Right ventricle myocardium superior (tissue), 1 donor: ENCODE measurements at regions not wholly inside any gene's neighbourhood (a gene's known extent, or its start where the extent isn't known, plus 50 kb on each side); places are given as distances from the start of the nearest gene placed in this dataset.

Experiments
- ATAC-seq: fragments of 200-7000 bp; cut with Tn5 transposase; one replicate; pipeline ENCODE4 v1.9.1; 2020; ENCODE audit warnings: mild to moderate bottlenecking; ENCODE audit not compliant: poor library complexity
- DNase-seq: peaks from one replicate; pipeline ENCODE4 v3.0.0-alpha.2; 2020
- intact Hi-C: fragments of 100-400 bp; cut with DNase I; formaldehyde crosslinking; loops from one replicate; pipeline ENCODE4 v1.11.2; 2022
- donor health status: DM: no; HTN: yes; CAD: no; lungs with severe emphysema.

- ATAC-seq (no peak), DNase-seq (no peak)
- intact Hi-C loops: no loop called here
Measured at GRCh38 chr10:59595593-59595992, 114.1 kb downstream of the SLC16A9 start.

GRCh38 chr10:59593768-59594167, 115.9 kb downstream of the SLC16A9 start:
- intact Hi-C loops: no loop called here
- no peak for ATAC-seq

DNA sequence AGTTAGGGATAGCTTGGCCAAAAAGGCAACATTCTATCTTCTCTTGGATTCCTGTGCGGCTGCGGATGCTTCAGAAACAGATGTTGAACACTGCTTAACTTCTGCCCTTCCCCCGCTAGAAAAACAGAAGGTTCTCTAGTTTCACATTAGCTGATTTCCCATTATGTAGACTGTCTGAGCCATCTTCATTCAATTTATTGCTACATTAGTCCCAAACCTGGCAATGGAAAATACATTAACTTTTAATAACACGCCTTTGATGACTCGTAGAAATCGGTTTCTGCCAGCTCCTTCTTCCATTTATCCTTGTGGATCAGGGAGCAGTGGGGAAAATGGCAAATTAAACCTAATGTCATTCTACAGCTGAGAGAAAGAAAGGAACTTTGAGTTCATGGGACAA, 119.9 kb downstream of the SLC16A9 start:
- ATAC-seq (no peak), DNase-seq (no peak)
- intact Hi-C loops: no loop called here

More at GRCh38 chr10:59593768-59594167, 115.9 kb downstream of the SLC16A9 start:
- no peak for DNase-seq

GRCh38 chr10:59588791-59589190, 120.9 kb downstream of the SLC16A9 start:
- intact Hi-C loops: no loop called here
- ATAC-seq: no peak
- no peak for DNase-seq

DNA sequence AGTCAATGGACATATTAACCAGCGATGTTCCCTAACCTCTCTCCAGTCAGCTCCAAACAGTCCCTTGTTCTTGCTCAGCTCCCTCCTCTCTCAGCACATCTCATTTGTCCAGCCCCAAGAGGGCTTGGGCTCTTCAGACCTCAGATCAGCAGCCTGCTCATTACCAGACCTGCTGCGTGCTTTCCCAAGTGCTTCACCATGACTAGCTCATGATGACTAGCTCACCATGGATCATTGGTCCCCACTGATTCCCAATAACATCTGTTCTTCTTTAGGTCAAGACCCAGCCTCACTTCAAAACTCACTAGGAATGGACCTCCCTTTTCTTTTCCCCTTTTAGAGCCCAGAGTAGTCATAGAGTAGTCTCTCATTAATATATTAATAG, 121.9 kb downstream of the SLC16A9 start:
- DNase-seq: no peak
- intact Hi-C loops: no loop called here
- no peak for ATAC-seq

GRCh38 chr10:59587083-59587755, 122.4 kb downstream of the SLC16A9 start:
- intact Hi-C loops: no loop called here
- no peak for ATAC-seq
- DNase-seq: no peak

DNA sequence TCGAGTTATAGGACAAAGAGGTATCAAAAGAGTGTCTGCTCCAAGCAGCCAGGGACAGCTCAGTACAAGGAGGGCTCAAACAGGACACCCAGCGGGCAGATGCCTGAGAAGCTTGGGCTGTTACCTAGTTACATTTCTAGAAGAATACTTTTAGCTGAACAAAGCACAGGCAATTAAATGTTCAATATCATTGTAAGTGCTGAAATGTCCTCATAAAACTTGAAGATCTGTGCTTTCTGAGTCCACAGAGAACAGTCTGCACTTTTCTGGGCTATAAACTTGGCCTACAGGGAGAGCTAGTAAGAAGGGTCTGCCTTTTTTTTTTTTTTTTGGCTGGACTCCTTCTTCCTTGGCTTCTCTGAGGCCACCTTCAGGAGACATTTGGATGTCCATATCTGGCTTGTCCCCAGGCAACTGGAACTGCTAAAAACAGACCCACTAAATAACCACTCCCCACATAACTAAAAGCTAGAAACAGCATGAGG, 123.2 kb downstream of the SLC16A9 start:
- DNase-seq (no peak), ATAC-seq (no peak)
- intact Hi-C loops: no loop called here

DNA sequence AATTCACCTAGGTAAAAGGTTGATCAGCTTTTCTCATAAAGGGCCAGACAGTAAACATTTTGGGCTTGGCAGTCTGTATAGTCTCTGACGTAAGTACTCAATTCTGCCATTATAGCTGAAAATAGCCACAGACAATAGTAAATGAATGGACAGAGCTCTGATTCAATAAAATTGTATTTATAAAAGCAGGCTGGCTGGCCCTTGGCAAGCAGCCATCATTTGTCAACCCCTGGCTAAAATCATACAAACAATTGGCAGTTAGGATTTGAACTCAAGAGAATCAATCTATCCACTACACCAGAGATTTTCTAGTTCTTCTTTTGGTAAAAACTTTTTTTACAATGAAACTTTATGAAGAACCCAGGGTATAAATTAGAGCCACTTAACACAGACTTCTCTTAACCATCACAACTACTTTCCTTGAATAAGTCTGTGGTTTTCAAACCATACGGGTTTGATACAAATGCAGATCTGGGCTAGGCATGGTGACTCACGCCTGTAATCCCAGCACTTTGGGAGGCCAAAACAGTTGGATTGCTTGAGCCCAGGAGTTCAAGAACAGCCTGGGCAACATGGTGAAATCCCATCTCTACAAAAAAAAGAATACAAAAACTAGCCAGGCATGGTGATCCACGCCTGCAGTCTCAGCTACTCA, 124.5 kb downstream of the SLC16A9 start:
- no peak for ATAC-seq
- intact Hi-C loops: no loop called here

DNA sequence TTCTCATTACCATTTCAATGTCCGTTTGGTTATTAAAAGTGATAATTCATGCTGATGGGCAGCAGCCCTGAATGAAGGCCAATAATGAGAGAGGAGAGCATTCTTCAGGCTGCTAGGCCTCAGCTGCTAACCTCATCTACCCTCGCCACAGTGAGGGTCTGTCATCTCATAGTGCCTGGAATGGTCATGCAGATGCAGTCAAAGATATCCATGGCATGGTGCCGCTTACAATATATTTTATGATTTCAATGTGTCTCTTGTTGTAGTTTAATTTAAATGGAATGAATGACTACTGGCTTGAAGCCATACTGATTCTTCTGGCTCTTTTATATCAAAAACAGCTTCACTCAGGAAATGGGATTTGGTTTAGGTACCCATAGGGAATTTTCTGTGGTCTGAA, 126.9 kb downstream of the SLC16A9 start:
- intact Hi-C loops: loop anchor here (5.0 kb wide), 1 partner anchor 345 kb away; no protein-coding TSS in a partner anchor
- no peak for DNase-seq
- no peak for ATAC-seq

More for the DNA sequence above, 124.5 kb downstream of the SLC16A9 start:
- DNase-seq: no peak

DNA sequence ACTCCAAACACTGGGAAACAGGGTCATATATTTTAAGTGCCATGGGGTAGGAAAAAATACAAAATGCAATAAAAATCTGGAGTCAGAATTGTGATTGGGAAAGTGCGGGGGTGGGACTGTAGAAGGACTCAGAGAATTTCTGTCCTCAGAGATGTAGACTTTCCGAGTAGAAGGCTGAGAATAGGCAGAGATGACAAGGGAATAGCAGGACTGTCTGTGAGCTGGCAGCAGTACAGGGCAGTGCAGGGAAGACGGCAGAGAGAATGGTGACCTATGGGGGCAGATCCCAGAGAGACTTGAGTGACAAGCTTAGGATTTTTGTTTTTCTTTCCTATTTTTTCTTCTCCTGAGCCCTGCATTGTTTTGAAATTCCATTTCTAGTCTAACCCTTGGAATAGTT, 127.6 kb downstream of the SLC16A9 start:
- ATAC-seq: peak; percentile 67
- no peak for DNase-seq
- intact Hi-C loops: loop anchor here (5.0 kb wide), 1 partner anchor 345 kb away; no protein-coding TSS in a partner anchor

- intact Hi-C loops: loop anchor here (5.0 kb wide), 1 partner anchor 343 kb away; no protein-coding TSS in a partner anchor
- ATAC-seq: peak; percentile 76
- no peak for DNase-seq
Measured at GRCh38 chr10:59580026-59580863, 129.4 kb downstream of the SLC16A9 start.

DNA sequence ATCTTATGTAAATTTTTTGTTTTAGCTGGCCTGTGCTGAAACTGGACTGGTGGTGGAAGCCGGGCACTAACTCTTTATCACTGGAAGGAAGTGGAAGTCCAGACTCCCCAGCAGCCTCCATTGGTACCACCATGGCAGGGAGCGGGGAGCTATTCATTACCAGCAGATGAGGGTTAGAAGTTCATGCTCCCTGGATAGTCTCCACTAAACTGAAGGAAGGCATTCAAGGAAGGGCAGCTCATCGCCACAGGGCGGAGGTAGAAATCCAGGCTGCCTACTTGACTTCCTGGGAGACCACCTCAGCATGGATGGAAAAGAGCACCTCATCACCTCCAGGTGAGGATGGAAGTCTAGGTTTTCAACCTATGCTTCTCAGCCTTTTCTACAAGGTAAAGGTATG, 130.9 kb downstream of the SLC16A9 start:
- ATAC-seq (no peak), DNase-seq (no peak)
- intact Hi-C loops: no loop called here

DNA sequence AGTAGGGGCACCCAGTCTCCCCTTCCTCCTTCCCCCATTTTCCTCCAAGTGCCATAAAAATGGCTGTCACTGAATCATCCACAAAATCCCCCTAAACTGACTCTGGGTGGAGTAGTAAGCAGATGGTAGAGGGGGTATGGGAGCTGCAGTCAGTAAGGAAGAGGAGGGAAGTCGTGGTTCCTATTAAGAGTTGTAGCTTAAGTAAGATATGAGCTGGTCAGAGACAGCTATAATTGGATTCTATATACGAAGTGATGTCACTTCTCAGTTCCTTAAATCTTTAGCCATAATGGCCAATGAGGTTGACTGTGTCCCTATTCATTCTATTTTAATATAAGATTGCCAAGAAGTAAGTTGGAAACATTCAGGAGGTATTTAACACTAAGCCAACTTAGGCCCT, 131.7 kb downstream of the SLC16A9 start:
- no peak for DNase-seq
- intact Hi-C loops: no loop called here
- no peak for ATAC-seq

- intact Hi-C loops: no loop called here
- ATAC-seq (no peak), DNase-seq (no peak)
Measured at GRCh38 chr10:59575269-59575668, 134.4 kb downstream of the SLC16A9 start.

DNA sequence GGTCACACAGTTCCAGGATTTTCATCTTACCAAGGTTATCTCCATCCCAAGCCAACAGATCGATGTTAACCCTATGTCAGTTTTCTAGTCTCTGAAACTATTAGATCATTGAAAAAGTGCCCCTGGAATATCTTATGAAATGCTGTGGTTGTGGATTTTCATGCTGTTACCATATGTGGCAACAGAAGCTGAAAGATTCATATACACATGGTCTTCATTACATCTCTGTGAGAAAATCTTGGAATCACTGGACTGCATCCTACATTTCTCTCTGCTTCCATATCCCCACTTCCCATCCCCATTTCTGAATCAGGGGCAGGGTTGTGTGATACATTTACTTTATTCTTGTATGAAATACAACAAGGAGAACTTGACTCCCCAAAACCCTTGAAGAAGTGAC, 146.1 kb downstream of the SLC16A9 start:
- ATAC-seq (no peak), DNase-seq (no peak)
- intact Hi-C loops: no loop called here

GRCh38 chr10:59562126-59562525, 147.5 kb downstream of the SLC16A9 start:
- ATAC-seq (no peak), DNase-seq (no peak)
- intact Hi-C loops: no loop called here

- intact Hi-C loops: no loop called here
- DNase-seq: no peak
- no peak for ATAC-seq
Measured at GRCh38 chr10:59561477-59562121, 148.1 kb downstream of the SLC16A9 start.

DNA sequence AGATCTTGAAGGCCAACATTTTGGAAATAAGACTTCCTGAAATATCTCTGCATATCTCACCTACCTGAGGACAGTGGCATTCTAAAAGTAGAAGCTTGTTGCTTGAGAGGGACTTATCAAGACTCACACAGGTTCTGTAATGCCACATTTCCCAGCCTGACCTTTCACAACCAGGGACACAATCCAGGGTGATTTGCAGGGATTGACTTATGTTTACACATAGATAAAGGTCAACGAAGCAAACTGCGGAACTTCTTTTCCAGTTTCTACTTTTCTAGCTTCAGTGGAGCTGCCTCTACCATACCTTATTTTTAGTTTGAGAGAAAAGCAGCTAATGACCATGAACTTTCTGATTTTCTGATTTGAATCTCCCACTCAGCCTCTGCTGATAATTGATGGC, 148.7 kb downstream of the SLC16A9 start:
- no peak for ATAC-seq
- intact Hi-C loops: no loop called here
- DNase-seq: no peak

GRCh38 chr10:59560161-59560560, 149.5 kb downstream of the SLC16A9 start:
- DNase-seq (no peak), ATAC-seq (no peak)
- intact Hi-C loops: no loop called here
